ENCODE measurements at regions not wholly inside any gene's neighbourhood (a gene's known extent, or its start where the extent isn't known, plus 50 kb on each side); places are given as distances from the start of the nearest gene placed in this dataset.

DNA sequence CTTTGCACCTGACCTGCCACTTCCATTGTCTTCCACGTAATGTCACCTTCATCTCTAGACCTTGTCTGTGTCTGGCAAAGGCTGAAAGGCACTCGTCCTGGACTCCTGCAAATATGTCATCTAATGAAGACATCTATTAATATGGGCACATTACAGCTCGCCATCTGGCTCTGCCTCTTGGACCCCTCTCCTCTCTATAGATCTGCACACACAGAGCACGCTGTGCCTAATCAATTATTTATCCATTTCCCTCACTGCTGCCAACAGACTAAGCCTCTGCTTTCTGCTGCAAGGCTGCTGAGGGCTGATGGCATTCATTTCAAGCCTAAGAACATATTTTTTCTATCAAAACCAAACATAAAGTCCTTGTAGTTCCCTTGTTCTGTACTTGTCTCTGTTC lies 573.0 kb downstream of the TUSC7 start:
- TF ChIP-seq, protein P1, sequence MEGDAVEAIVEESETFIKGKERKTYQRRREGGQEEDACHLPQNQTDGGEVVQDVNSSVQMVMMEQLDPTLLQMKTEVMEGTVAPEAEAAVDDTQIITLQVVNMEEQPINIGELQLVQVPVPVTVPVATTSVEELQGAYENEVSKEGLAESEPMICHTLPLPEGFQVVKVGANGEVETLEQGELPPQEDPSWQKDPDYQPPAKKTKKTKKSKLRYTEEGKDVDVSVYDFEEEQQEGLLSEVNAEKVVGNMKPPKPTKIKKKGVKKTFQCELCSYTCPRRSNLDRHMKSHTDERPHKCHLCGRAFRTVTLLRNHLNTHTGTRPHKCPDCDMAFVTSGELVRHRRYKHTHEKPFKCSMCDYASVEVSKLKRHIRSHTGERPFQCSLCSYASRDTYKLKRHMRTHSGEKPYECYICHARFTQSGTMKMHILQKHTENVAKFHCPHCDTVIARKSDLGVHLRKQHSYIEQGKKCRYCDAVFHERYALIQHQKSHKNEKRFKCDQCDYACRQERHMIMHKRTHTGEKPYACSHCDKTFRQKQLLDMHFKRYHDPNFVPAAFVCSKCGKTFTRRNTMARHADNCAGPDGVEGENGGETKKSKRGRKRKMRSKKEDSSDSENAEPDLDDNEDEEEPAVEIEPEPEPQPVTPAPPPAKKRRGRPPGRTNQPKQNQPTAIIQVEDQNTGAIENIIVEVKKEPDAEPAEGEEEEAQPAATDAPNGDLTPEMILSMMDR (conservative IDR thresholded peaks at IDR 0.05), result no peak
- TF ChIP-seq EZH2 (IDR thresholded peaks at IDR 0.05; ENCODE audit: low read depth), result no peak

Data from PC-9 (cell line).